NT2/D1 (cell line): ENCODE measurements at regions not wholly inside any gene's neighbourhood (a gene's known extent, or its start where the extent isn't known, plus 50 kb on each side); places are given as distances from the start of the nearest gene placed in this dataset.

Experiments
- SUZ12 ChIP-seq: IDR thresholded peaks from 2 replicates; pipeline ENCODE4 v1.6.1; 2011; ENCODE audit not compliant: insufficient read length, insufficient read depth; ENCODE audit errors: extremely low read depth
- YY1 ChIP-seq: IDR thresholded peaks from 2 replicates; pipeline ENCODE4 v1.6.1; 2011; ENCODE audit not compliant: insufficient read length, insufficient read depth

- no peak for TF ChIP-seq SUZ12
- no peak for TF ChIP-seq YY1
Measured at GRCh38 chr12:19872621-19873540, 433.6 kb downstream of the AEBP2 start.
